GM21723 (cell line): ENCODE measurements at regions not wholly inside any gene's neighbourhood (a gene's known extent, or its start where the extent isn't known, plus 50 kb on each side); places are given as distances from the start of the nearest gene placed in this dataset.
"Not testable (repeated sequence)": the region's sequence is repeated elsewhere in the genome, so short reads cannot be mapped to it uniquely, and the experiment has no call there.

Experiments used
- ATAC-seq: cut with Tn5 transposase; IDR thresholded peaks from one replicate; pipeline ENCODE4 v1.9.1; 2021; ENCODE audit warnings: mild to moderate bottlenecking, moderate library complexity; ENCODE audit not compliant: unreplicated experiment

DNA sequence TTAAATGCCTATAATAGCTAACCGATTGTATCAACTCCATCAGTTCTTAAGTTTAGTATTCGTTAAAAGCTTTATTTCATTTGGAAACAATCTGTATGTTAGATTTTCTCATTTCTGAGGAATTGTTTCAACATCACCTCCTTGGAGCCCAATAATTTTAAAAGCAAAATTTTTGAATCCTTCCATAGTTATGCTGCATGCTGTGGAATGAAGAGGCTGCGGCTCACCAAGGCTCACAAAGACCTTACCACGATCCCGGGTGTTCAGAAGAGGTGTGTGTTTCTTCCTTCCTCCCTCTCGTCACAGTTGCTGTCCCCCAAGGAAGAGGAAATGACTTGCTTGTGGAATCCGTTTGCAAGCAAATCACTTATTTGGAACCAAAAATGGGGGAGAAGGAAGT lies 143.8 kb downstream of the FGF1 start:
- no peak for ATAC-seq

GRCh38 chr5:142540922-142541422 lies 144.9 kb downstream of the FGF1 start:
- no peak for ATAC-seq

DNA sequence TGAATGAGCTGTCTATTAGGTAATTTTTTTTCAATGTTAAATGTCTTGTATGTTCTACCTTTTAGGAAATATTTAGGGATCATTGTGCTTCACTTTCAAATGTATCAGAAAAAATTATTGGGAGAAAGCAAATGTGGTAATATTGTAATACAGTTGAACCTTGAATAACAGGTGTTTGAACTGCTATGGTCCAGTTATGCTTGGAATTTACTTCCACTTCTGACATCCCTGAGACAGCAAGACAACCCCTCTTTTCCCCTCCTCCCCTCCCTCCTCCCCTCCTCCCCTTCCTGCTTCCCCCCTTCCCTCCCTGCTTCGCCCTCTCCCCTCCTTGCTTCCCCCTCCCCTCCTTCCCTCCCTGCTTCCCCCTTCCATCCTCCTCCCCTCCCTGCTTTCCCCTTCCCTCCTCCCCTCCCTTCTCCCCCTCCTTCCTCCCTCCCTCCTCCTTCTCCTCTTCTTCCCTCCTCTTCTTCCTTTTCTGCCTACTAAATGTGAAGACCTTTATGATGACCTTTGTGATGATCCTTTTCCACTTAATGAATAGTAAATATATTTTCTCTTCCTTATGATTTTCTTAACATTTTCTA lies 146.6 kb downstream of the FGF1 start:
- no peak for ATAC-seq

DNA sequence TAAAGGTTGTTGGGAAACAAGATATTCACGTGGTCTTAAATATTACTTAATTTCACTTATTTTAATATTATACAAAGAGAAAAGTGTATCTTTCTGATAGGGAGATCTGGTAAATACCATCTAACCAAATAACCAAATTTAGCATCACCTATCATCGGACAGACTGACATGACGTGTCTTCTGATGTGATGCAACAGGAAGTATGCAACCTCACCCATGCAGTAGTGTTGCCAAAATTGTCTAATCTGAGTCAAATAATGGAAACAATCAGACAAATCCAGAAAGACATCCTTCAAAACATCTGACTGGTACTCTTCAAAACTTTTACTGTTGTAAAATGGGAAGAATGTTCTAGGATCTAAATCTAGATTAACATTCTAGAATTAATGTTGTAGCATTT lies 148.0 kb downstream of the FGF1 start:
- no peak for ATAC-seq

- no peak for ATAC-seq
Measured at GRCh38 chr5:142532781-142533176, 153.1 kb downstream of the FGF1 start.

- ATAC-seq = no peak
Measured at GRCh38 chr5:142531977-142532780, 153.7 kb downstream of the FGF1 start.

- ATAC-seq = no peak
Measured at GRCh38 chr5:142530904-142531303, 155.0 kb downstream of the FGF1 start.

- no peak for ATAC-seq
Measured at GRCh38 chr5:142529626-142530278, 156.1 kb downstream of the FGF1 start.

- no peak for ATAC-seq
Measured at GRCh38 chr5:142527664-142528295, 158.1 kb downstream of the FGF1 start.

DNA sequence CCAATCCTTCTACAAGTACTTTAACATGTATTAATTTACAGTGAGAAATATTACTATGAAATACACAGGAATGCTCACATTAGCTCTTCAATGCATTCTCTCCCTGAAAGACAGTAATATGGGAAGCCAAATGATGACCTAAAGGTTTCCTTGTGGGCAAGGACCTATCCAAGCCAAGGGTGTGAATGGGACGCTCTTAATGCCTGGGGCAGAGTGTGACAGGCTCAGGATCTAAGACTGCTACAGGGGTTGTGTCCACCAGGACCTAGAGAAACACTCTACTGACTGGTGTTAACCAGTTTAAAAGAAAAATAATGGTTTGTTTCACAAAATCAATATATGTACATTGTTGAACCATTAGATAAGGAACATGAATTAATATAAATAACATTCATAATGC lies 158.7 kb downstream of the FGF1 start:
- no peak for ATAC-seq

- no peak for ATAC-seq
Measured at GRCh38 chr5:142522983-142523382, 162.9 kb downstream of the FGF1 start.

DNA sequence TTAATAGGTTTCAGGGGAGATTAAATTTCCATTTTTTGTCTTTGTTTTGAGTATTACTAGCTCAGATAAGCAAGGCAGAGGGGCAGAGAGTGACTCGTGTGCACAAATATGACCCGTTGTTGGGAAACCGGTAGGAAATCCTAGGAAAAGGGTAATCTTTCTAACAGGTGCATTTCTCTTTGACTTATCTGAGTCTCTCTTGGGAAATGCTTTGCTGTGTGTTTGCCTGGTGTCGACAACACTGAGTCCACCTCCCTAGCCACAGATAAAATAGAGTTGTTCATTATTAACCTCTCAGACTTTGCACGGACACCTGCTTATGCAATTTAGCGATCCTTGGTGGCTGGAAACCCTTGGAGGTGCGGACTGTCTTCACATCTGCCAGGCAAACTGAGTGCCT lies 164.2 kb downstream of the FGF1 start:
- no peak for ATAC-seq

DNA sequence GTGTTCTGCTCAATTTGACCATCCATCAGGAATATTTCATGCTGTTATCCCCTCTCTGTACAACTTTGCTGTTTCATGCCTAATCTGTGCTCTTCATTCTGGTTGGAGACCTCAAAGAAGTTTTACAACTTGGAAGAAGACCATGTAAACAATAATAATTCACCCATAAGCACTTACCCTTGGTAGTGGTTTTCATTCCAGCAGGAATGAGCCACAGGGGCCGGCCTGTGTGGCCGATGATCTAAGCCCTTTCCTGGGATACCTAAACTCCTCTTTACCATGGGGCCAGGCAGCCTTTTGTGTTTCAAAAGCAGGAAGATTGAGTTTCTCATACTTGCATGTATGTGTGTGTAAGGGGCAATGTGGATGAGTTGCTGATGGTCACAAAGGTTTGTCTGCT lies 165.0 kb downstream of the FGF1 start:
- no peak for ATAC-seq

GRCh38 chr5:142519913-142520312 lies 166.0 kb downstream of the FGF1 start:
- ATAC-seq = not testable (repeated sequence)

DNA sequence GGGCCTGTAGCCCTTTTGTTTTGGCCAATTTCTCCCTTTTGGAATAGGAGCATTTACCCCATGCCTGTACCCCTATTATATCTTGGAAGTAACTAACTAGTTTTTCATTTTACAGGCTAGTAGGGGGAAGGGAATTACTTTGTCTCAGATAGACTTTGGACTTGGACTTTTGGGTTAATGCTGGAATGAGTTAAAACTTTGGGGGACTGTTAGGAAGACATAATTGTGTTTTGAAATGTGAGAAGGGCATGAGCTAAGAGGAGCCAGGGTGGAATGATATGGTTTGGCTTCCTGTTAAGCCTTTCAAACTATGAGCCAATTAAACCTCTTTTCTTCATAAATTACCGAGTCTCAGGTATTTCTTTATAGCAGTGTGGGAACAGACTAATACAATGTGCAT lies 168.1 kb downstream of the FGF1 start:
- ATAC-seq = no peak

GRCh38 chr5:142516732-142517131 lies 169.2 kb downstream of the FGF1 start:
- ATAC-seq = no peak

DNA sequence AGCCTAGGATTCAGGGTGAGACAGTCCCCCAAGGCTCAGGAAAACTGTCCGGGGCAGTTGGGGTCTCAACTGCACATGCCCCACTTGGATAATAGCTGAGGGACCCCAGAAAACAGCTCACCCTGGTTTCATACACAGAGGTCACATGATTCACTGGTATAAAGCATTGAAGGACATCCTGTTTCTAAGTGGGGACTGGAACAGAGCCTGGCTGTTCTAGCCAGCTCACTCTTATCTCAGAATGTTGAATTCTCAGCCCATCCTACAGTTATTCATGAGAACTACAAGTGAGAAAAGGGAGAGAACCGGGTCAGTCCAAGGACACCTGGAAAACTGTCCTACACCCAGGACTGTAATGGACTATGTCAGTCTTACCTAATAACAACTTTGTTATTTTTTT lies 170.9 kb downstream of the FGF1 start:
- no peak for ATAC-seq

DNA sequence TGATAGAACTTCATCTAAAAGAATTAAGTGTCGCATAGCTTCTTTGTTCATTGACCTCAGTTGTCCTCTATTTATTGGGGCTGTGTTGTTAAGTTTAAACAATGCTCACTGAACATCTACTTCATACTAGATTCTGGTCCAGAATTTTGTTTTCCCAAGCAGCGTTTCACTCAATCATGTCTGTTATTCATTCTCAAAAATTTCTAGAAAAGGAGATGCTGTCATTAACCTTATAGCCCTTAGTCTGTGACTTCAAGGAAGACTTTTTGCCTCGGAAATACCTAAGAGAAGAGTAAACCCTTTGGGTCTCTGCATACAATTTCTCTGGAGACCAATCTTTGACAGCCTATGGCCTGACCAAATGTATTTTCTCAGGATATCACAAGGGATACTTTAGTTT lies 171.7 kb downstream of the FGF1 start:
- no peak for ATAC-seq

- no peak for ATAC-seq
Measured at GRCh38 chr5:142512043-142513042, 173.5 kb downstream of the FGF1 start.

DNA sequence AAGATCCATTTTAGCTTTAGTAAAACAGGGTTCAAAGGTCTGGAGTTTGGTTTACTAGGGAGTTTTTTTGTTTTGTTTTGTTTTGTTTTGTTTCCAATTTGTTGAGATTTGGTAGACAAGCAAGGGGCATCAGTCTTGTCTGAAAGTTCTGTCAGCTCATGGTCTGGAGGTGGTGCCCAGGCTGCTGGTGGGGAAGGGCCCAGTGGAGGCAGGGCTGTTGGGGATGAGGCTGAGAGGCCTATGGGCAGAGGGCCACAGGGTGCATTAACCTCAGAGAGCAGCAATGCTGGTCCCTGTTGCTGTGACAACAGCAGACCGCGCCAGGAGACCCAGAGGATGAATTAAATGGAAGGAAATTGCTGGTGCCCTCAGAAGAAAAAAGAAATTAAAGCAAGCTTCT lies 174.5 kb downstream of the FGF1 start:
- ATAC-seq = no peak
